ENCODE measurements at regions not wholly inside any gene's neighbourhood (a gene's known extent, or its start where the extent isn't known, plus 50 kb on each side); places are given as distances from the start of the nearest gene placed in this dataset.

GRCh38 chr10:2387261-2387660, 649.9 kb upstream of the ADARB2 start:
- H2AFZ ChIP-seq, result no peak overlapping the region
- H3K4me2 ChIP-seq, result no peak overlapping the region
- no peaks in the 10 kb centered on the region for H3K9me3 ChIP-seq (ENCODE audit: low read depth)
- no peak for DNase-seq (ENCODE audit: low spot score)
- H3K4me3 ChIP-seq, result no peak overlapping the region
- no peaks in the 10 kb centered on the region for H3K79me2 ChIP-seq
- no peaks in the 10 kb centered on the region for H3K9me2 ChIP-seq (replicated peaks; ENCODE audit: insufficient read depth)
- no peaks in the 10 kb centered on the region for H3K36me3 ChIP-seq (replicated peaks; ENCODE audit: insufficient read depth, low read depth)
- no peaks in the 10 kb centered on the region for H3K27me3 ChIP-seq
- TF ChIP-seq CTCF (IDR thresholded peaks at IDR 0.05; ENCODE audit: poor library complexity), result no peak
- no peak for TF ChIP-seq EZH2 (IDR thresholded peaks at IDR 0.05; ENCODE audit: borderline replicate concordance)
- WGBS (ENCODE audit: low lambda C conversion rate, missing lambda C conversion rate), result 85% methylated on average over 8 of the region's 8 CpGs
- H3K27ac ChIP-seq, result no peak overlapping the region
- H4K20me1 ChIP-seq (ENCODE audit: insufficient read depth, poor library complexity, severe bottlenecking), result no peaks in the 10 kb centered on the region
- no peaks in the 10 kb centered on the region for H3K4me1 ChIP-seq (ENCODE audit: insufficient read depth)

- 84% methylated on average over 8 of the region's 8 CpGs for WGBS (ENCODE audit: low lambda C conversion rate, missing lambda C conversion rate)
- DNase-seq (ENCODE audit: low spot score), result no peak
- H3K27ac ChIP-seq, result no peak overlapping the region
- H3K27me3 ChIP-seq, result no peaks in the 10 kb centered on the region
- TF ChIP-seq EZH2phosphoT487 (IDR thresholded peaks at IDR 0.05; ENCODE audit: low read depth, severe bottlenecking, unreplicated experiment) (no peak), EZH2 (IDR thresholded peaks at IDR 0.05; ENCODE audit: borderline replicate concordance) (no peak), CTCF (IDR thresholded peaks at IDR 0.05; ENCODE audit: poor library complexity) (no peak)
- H3K4me2 ChIP-seq, result no peak overlapping the region
- H3K36me3 ChIP-seq (replicated peaks; ENCODE audit: insufficient read depth, low read depth), result no peaks in the 10 kb centered on the region
- H3K9me2 ChIP-seq (replicated peaks; ENCODE audit: insufficient read depth), result no peaks in the 10 kb centered on the region
- no peaks in the 10 kb centered on the region for H3K4me1 ChIP-seq (ENCODE audit: insufficient read depth)
- H4K20me1 ChIP-seq (ENCODE audit: insufficient read depth, poor library complexity, severe bottlenecking), result no peaks in the 10 kb centered on the region
- no peaks in the 10 kb centered on the region for H3K9me3 ChIP-seq (ENCODE audit: low read depth)
- no peak overlapping the region for H2AFZ ChIP-seq
- H3K4me3 ChIP-seq, result no peak overlapping the region
- no peaks in the 10 kb centered on the region for H3K79me2 ChIP-seq
Measured at GRCh38 chr10:2380218-2380617, 642.9 kb upstream of the ADARB2 start.

- Histone ChIP-seq H3K27ac (no peak overlapping the region), H3K79me2 (no peaks in the 10 kb centered on the region), H4K20me1 (ENCODE audit: insufficient read depth, poor library complexity, severe bottlenecking) (no peaks in the 10 kb centered on the region), H3K9me2 (replicated peaks; ENCODE audit: insufficient read depth) (no peaks in the 10 kb centered on the region), H3K9me3 (ENCODE audit: low read depth) (no peaks in the 10 kb centered on the region), H3K4me3 (no peak overlapping the region), H3K36me3 (replicated peaks; ENCODE audit: insufficient read depth, low read depth) (no peaks in the 10 kb centered on the region), H3K4me2 (no peak overlapping the region), H2AFZ (no peak overlapping the region), H3K4me1 (ENCODE audit: insufficient read depth) (no peaks in the 10 kb centered on the region), H3K27me3 (no peaks in the 10 kb centered on the region)
- no peak for DNase-seq (ENCODE audit: low spot score)
- 82% methylated on average over 5 of the region's 5 CpGs for WGBS (ENCODE audit: low lambda C conversion rate, missing lambda C conversion rate)
- TF ChIP-seq EZH2 (IDR thresholded peaks at IDR 0.05; ENCODE audit: borderline replicate concordance) (no peak), CTCF (IDR thresholded peaks at IDR 0.05; ENCODE audit: poor library complexity) (no peak), EZH2phosphoT487 (IDR thresholded peaks at IDR 0.05; ENCODE audit: low read depth, severe bottlenecking, unreplicated experiment) (no peak)
Measured at GRCh38 chr10:2367083-2367482, 629.8 kb upstream of the ADARB2 start.

- H3K4me1 ChIP-seq (ENCODE audit: insufficient read depth), result no peaks in the 10 kb centered on the region
Measured at GRCh38 chr10:2366264-2366931, 629.1 kb upstream of the ADARB2 start.

More at GRCh38 chr10:2366264-2366931, 629.1 kb upstream of the ADARB2 start:
- no peak for DNase-seq (ENCODE audit: low spot score)
- Histone ChIP-seq H4K20me1 (ENCODE audit: insufficient read depth, poor library complexity, severe bottlenecking) (no peaks in the 10 kb centered on the region), H3K36me3 (replicated peaks; ENCODE audit: insufficient read depth, low read depth) (no peaks in the 10 kb centered on the region), H3K27ac (no peak overlapping the region), H3K79me2 (no peaks in the 10 kb centered on the region), H3K9me3 (ENCODE audit: low read depth) (no peaks in the 10 kb centered on the region), H3K4me2 (no peak overlapping the region), H3K27me3 (no peaks in the 10 kb centered on the region), H2AFZ (no peak overlapping the region), H3K4me3 (no peak overlapping the region), H3K9me2 (replicated peaks; ENCODE audit: insufficient read depth) (no peaks in the 10 kb centered on the region)
- TF ChIP-seq CTCF (IDR thresholded peaks at IDR 0.05; ENCODE audit: poor library complexity), result no peak
- TF ChIP-seq EZH2 (IDR thresholded peaks at IDR 0.05; ENCODE audit: borderline replicate concordance), result no peak
- TF ChIP-seq EZH2phosphoT487 (IDR thresholded peaks at IDR 0.05; ENCODE audit: low read depth, severe bottlenecking, unreplicated experiment), result no peak
